NCI-H526 (cell line): ENCODE measurements at regions not wholly inside any gene's neighbourhood (a gene's known extent, or its start where the extent isn't known, plus 50 kb on each side); places are given as distances from the start of the nearest gene placed in this dataset.

Experiments
- DNase-seq, 2 experiments: peaks; one replicate each; lab custom pipeline; 2025; lab: John Stamatoyannopoulos, UW

DNA sequence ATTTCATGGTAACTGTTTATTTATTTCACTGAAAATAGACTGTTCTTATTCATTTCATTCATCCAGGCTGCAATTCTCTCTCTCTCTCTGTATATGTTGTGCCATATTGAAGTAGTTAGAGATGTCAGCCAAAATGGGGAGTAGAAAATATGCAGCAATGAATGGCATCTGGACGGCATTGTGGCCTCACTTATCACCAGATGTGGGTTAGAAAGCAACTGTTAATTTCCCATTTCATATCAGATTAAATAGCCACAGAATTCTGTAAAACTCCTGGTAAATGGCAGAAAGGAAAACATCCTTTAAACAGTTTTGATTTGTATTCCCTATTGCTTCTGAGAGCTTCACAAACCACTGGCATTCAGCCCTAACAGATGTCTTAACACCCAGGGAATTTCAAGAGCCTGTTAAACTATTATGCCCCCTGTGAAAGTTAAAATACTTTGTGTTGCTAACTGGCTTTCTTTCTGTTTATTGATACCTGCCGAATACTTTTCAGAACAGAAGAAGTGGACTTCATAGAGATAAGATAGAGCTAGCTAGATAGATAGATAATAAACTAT is 1763.3 kb upstream of the MIR17HG start:
- no peak for DNase-seq

GRCh38 chr13:89602655-89603054 is 1744.8 kb upstream of the MIR17HG start:
- DNase-seq, result no peak

- no peak for DNase-seq
Observed at GRCh38 chr13:89603187-89603586, 1744.3 kb upstream of the MIR17HG start.

DNA sequence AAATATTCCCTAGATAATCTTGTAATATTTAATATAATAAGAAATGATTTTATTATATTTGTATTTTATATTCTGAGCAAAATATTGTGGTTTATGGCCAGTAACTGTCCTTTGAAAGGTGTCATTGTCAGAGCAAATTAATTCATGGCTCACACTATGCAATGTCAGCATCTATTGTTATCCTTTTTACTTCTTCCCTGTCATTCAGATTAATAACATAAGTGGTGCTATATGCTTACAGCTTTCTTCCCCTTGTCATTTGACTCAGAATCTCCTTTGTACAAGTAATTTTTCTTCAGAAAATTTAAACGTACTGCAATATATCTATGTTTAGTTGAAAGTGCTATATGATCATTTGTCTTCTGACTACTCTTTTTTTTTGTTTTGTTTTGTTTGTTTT is 1738.2 kb upstream of the MIR17HG start:
- no peak for DNase-seq

GRCh38 chr13:89610331-89610730 is 1737.2 kb upstream of the MIR17HG start:
- DNase-seq, result no peak

DNA sequence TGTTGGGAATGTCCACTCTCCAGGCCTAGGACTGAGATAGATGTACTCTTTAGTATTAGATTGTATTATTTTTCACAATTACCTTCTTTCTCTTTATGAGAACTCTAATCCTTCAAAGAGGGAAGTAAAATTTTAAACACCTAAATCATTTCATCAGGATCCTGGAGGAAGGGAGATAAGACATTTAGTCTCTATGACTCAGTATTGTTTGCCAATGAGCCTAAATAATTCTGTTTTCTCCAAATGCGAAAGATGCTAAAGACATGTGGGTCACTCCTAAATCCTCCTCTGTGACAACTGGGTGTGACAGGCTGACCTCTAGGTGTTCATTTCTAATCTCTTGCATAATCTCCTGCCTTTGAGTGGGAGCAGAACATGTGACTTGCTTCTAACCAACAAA is 1736.6 kb upstream of the MIR17HG start:
- no peak for DNase-seq

DNA sequence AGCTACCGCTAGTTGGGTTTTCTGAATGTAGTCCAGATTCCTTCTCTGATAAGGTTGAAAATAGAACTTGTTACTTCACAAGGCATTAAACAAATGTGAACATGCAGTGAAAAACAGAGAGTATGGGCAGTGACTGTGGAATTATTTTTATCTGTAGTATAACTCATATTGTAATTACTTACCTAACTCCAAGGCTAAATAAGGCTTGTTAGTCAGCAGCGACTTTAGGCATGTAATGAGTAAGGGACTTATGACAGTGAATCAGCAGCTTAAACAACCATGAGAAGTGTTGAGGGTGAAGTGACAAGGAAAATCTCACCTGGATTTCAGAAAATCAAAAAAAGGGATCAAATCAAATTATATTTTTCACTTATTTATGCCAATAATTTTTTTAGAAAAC is 1719.5 kb upstream of the MIR17HG start:
- no peak for DNase-seq

DNA sequence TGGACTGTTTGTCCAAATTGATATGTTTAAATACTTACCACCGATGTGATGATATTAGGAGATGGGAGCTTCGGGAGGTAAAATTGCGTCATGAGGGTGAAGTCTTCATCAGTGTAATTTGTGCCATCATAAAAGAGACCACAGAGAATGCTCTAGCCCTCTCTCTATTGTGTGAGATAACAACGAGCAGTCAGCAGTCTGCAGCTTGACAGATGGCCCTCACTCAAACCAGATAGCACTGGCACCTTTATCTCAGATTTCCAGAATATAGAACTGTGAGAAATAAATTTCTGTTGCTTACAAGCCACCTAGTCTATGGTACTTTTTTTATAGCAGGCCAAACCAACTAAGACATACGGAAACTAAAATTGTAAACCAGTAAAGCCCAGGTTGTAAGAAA is 1718.9 kb upstream of the MIR17HG start:
- no peak for DNase-seq

GRCh38 chr13:89650226-89650625 is 1697.3 kb upstream of the MIR17HG start:
- DNase-seq, result no peak

- no peak for DNase-seq
Observed at GRCh38 chr13:89660752-89661151, 1686.7 kb upstream of the MIR17HG start.

- DNase-seq, result no peak
Observed at GRCh38 chr13:89673789-89674311, 1673.6 kb upstream of the MIR17HG start.

DNA sequence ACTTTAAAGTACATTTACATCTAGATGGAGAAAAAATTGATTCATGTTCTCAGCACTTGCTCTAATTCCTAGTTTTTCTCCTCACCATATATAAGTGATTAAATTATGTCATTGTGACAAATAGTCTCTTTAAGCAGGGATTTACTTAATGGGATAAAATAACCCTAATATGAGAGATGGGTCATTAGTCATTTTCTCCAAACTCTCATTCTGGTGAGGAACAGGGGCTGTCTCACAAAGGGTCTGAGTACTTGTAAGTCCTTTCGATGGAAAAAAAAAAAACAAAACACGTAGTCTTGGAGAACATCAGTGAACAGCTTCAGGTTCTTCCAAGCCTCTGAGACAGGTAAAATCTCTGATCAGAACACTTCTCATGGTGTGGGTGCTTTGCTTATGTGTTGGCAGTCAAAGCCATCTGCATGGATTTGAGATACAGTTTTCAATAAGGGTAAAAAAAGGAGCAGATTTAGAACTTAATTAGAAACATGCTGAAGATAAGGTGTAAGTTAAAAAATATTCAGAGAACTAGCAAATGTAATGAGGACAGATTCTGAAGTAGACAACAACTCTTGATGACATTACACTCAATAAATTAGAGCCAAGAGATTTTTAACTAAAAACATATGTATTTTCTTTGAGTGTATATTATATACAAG is 1668.9 kb upstream of the MIR17HG start:
- no peak for DNase-seq

DNA sequence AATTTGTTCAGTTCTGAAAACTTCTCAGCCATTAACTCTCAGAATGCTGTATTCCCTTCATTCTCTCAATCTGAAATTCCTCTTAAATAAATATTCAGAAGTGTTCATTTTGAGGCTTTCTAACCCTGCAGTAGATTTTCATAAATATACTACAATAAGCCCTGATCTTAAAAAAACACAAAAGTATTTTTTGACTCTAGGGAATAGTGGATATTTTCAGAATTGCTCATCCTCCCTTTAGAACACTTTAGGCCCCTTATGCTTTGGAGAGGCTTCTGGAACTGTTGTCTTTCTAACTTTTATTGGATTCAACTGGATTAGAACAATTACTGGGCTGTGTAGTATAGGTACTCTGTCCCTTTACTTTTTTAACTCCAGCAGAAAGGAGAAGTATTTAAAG is 1662.6 kb upstream of the MIR17HG start:
- no peak for DNase-seq

GRCh38 chr13:89686171-89686570 is 1661.3 kb upstream of the MIR17HG start:
- no peak for DNase-seq

GRCh38 chr13:89687066-89687465 is 1660.4 kb upstream of the MIR17HG start:
- no peak for DNase-seq

DNA sequence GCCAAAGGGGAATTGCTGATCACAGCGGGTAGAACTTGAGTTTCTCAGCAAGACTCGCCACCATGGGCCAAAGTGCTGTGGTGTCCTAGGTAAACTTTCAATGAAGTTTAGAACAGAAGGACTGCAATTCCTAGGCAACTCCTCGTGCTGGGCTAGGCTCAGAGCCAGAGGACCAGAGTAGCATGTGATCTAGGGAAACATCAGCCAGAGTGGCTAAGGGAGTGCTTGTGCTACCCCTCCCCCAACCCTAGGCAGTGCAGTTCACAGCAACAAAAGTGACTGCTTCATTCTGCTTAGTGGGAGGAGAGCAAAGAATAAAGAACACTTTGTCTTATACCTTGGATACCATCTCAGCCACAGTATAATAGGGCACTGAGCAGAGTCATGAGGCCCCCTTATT is 1658.6 kb upstream of the MIR17HG start:
- no peak for DNase-seq

GRCh38 chr13:89694451-89694850 is 1653.0 kb upstream of the MIR17HG start:
- DNase-seq, result no peak

GRCh38 chr13:89695343-89696257 is 1651.9 kb upstream of the MIR17HG start:
- DNase-seq, result peak; percentile 10 to 73

- DNase-seq, result no peak
Observed at GRCh38 chr13:89701913-89702312, 1645.6 kb upstream of the MIR17HG start.

GRCh38 chr13:89704040-89704439 is 1643.4 kb upstream of the MIR17HG start:
- no peak for DNase-seq

DNA sequence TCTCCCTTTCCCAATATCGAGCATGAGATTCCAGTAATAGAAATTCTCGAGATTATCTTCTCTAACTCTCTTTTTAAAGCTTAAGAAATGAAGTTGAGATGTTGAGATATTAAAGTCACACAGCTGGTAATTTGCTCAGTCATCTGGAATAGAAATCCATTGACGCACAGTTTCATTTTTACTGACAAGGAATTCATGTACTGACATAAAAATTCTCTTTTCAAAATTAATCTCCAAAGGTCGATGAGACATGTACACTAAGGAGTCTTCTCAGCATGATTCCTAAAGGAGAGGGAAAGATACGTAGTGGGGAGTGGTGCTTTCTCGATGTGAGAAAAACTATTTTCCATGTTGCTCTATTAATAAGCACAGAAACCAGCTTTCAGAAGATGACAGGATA is 1639.5 kb upstream of the MIR17HG start:
- no peak for DNase-seq

DNA sequence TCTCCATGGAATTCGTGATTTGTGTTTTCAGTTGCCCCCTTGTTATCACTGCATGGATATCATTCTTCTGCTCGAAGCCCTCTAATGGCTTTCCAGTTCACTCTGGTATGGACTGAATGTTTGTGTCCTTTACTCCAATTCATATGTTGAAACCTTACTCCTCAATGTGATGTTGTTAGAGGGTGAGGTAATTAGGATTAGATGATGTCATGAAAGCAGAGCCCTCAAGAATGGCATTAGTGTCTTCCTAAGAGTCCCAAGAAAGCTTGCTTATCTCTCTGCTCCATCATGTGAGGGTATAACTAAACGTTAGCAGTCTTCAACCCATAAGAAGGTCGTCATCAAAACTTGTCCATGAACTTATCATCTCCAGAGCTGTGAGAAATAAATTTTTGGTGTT is 1626.3 kb upstream of the MIR17HG start:
- DNase-seq, result no peak
